Panc1 (cell line): ENCODE measurements at regions not wholly inside any gene's neighbourhood (a gene's known extent, or its start where the extent isn't known, plus 50 kb on each side); places are given as distances from the start of the nearest gene placed in this dataset.

Experiments
- ATAC-seq: fragments of 200-7000 bp; cut with Tn5 transposase; 2 replicates; pipeline ENCODE4 v1.9.1; 2020; ENCODE audit warnings: mild to moderate bottlenecking, moderate library complexity
- BruUV-seq: library from RNA; stranded (reverse); fragments of 400-500 nt; replicated peaks from 2 replicates; lab custom pipeline; 2021; lab: Mats Ljungman, UMichigan
- CTCF ChIA-PET: fragments of 300-600 bp; sonication (Branson Sonifier 250); formaldehyde crosslinking; loops from one replicate; lab custom pipeline; 2022; ENCODE audit warnings: antibody characterized with exemption; lab: Charles Lee
- POLR2A ChIA-PET: fragments of 300-600 bp; sonication (Branson Sonifier 250); formaldehyde crosslinking; loops from one replicate; lab custom pipeline; 2022; ENCODE audit warnings: antibody characterized with exemption; lab: Charles Lee
- DNase-seq: peaks from one replicate; pipeline ENCODE4 v3.0.0-alpha.2; 2010; ENCODE audit warnings: low read depth, low spot score
- H3K27ac ChIP-seq: 2 replicates; pipeline ENCODE4 v1.5.1; 2011; ENCODE audit warnings: mild to moderate bottlenecking, low read length, inconsistent platforms
- H3K27me3 ChIP-seq: fragments of 200-500 bp; sonication (Bioruptor generic); 2 replicates; pipeline ENCODE4 v1.6.0; 2014; ENCODE audit warnings: low read length, inconsistent platforms; ENCODE audit not compliant: control insufficient read depth, insufficient read depth
- H3K36me3 ChIP-seq: fragments of 200-500 bp; sonication (Bioruptor generic); 2 replicates; pipeline ENCODE4 v1.5.1; 2014; ENCODE audit warnings: inconsistent platforms, mild to moderate bottlenecking, low read length, moderate library complexity; ENCODE audit not compliant: control insufficient read depth, insufficient read depth
- H3K4me1 ChIP-seq: 2 replicates; pipeline ENCODE4 v1.5.1; 2011; ENCODE audit warnings: inconsistent platforms, mild to moderate bottlenecking, low read length, moderate library complexity; ENCODE audit not compliant: control insufficient read depth, insufficient read depth
- H3K4me3 ChIP-seq, 2 experiments: 2 replicates each; pipeline ENCODE4 v1.5.1; 2011 to 2012; ENCODE audit warnings: low read depth in 2 of 2, low read length in 2 of 2, mild to moderate bottlenecking in 2 of 2, inconsistent platforms in 1 of 2, moderate library complexity in 1 of 2
- H3K9me3 ChIP-seq: fragments of 200-500 bp; sonication (Bioruptor generic); 2 replicates; pipeline ENCODE4 v1.5.1; 2014; ENCODE audit warnings: low read depth, mild to moderate bottlenecking, inconsistent platforms, low read length, moderate library complexity; ENCODE audit not compliant: control insufficient read depth, insufficient read depth
- CTCF ChIP-seq: fragments of 450-650 bp; IDR thresholded peaks from 2 replicates; pipeline ENCODE4 v1.5.1; 2017; ENCODE audit warnings: mild to moderate bottlenecking
- POLR2AphosphoS5 ChIP-seq: IDR thresholded peaks from 2 replicates; pipeline ENCODE4 v1.6.1; 2012; ENCODE audit warnings: mild to moderate bottlenecking, low read depth, low read length, moderate library complexity
- REST ChIP-seq, 2 experiments: IDR thresholded peaks; 2 replicates each; pipeline ENCODE4 v1.6.1; 2011 to 2012; ENCODE audit warnings: low read depth in 2 of 2, control low read depth in 1 of 2, low read length in 1 of 2, mild to moderate bottlenecking in 1 of 2, moderate library complexity in 1 of 2; ENCODE audit not compliant: insufficient read depth in 1 of 2
- SIN3A ChIP-seq: IDR thresholded peaks from 2 replicates; pipeline ENCODE4 v1.6.1; 2012; ENCODE audit warnings: low read depth, mild to moderate bottlenecking, low read length, moderate library complexity, borderline replicate concordance; ENCODE audit not compliant: insufficient read depth
- TCF7L2 ChIP-seq: IDR thresholded peaks from 2 replicates; pipeline ENCODE4 v1.6.1; 2011; ENCODE audit warnings: mild to moderate bottlenecking, low read depth, low read length, inconsistent platforms
- in situ Hi-C: cut with HindIII; loops from 2 replicates; pipeline ENCODE4 v1.10.0; 2016; ENCODE audit warnings: low sequenced_read_pairs, low pct_unique_long_range_greater_than_20kb
- intact Hi-C: fragments of 100-400 bp; cut with micrococcal nuclease; formaldehyde crosslinking; loops from one replicate; pipeline ENCODE4 v1.10.0; 2022; ENCODE audit not compliant: unreplicated experiment

GRCh38 chr4:134762053-134762452 lies 560.5 kb upstream of the PABPC4L start:
- no TSS peak for BruUV-seq
- ChIA-PET CTCF (no interaction called here), POLR2A (no interaction called here)
- ATAC-seq (no peak), DNase-seq (no peak)
- in situ Hi-C loops: no loop called here
- Histone ChIP-seq H3K36me3 (no peaks in the 10 kb centered on the region), H3K27ac (no peak overlapping the region), H3K27me3 (no peaks in the 10 kb centered on the region), H3K4me3 (no peak overlapping the region), H3K4me1 (no peaks in the 10 kb centered on the region), H3K9me3 (no peaks in the 10 kb centered on the region)
- intact Hi-C loops: no loop called here
- TF ChIP-seq CTCF: peak; percentile 21
- no peak for TF ChIP-seq POLR2AphosphoS5

GRCh38 chr4:134756421-134756820 lies 554.8 kb upstream of the PABPC4L start:
- no peaks in the 10 kb centered on the region for H3K36me3 ChIP-seq
- POLR2A ChIA-PET: no interaction called here
- no peak overlapping the region for H3K4me3 ChIP-seq
- no peak overlapping the region for H3K27ac ChIP-seq
- ATAC-seq (no peak), DNase-seq (no peak)
- no peak for TF ChIP-seq SIN3A
- no peak for TF ChIP-seq CTCF
- TF ChIP-seq TCF7L2: no peak
- TF ChIP-seq POLR2AphosphoS5: no peak
- TF ChIP-seq REST (IDR thresholded peaks at IDR 0.05; ENCODE audit: insufficient read depth in 1 of 2, low read depth in 2 of 2, low read length in 1 of 2): no peak
- intact Hi-C loops: no loop called here
- CTCF ChIA-PET: no interaction called here
- in situ Hi-C loops: no loop called here
- H3K9me3 ChIP-seq: no peaks in the 10 kb centered on the region
- BruUV-seq: no TSS peak
- no peaks in the 10 kb centered on the region for H3K27me3 ChIP-seq
- H3K4me1 ChIP-seq: no peaks in the 10 kb centered on the region
